AG04449 (cell line): ENCODE measurements at regions not wholly inside any gene's neighbourhood (a gene's known extent, or its start where the extent isn't known, plus 50 kb on each side); places are given as distances from the start of the nearest gene placed in this dataset.

Source experiments
- CTCF ChIA-PET: fragments of 350-600 bp; formaldehyde crosslinking; extraction: SDS; loops from one replicate; lab custom pipeline; 2021; ENCODE audit warnings: antibody characterized with exemption; lab: Yijun Ruan, JAX
- POLR2A ChIA-PET: fragments of 400-600, 350-600 bp; formaldehyde crosslinking; extraction: SDS; loops from one replicate; lab custom pipeline; 2020; ENCODE audit warnings: antibody characterized with exemption, inconsistent platforms; lab: Yijun Ruan, JAX
- DNase-seq: peaks from one replicate; pipeline ENCODE4 v3.0.0-alpha.2; 2010; ENCODE audit warnings: low read depth, low spot score
- H3K4me3 ChIP-seq: 2 replicates; pipeline ENCODE4 v1.5.1; 2011; ENCODE audit warnings: low read depth, mild to moderate bottlenecking, control low read depth, low read length
- TF ChIP-seq, protein P1 (sequence below): IDR thresholded peaks from one replicate; pipeline ENCODE4 v1.5.1; 2011; ENCODE audit warnings: mild to moderate bottlenecking, moderate library complexity, low read length, control low read depth, inconsistent platforms; ENCODE audit not compliant: insufficient read depth; ENCODE audit errors: missing control alignments

- TF ChIP-seq, protein P1, sequence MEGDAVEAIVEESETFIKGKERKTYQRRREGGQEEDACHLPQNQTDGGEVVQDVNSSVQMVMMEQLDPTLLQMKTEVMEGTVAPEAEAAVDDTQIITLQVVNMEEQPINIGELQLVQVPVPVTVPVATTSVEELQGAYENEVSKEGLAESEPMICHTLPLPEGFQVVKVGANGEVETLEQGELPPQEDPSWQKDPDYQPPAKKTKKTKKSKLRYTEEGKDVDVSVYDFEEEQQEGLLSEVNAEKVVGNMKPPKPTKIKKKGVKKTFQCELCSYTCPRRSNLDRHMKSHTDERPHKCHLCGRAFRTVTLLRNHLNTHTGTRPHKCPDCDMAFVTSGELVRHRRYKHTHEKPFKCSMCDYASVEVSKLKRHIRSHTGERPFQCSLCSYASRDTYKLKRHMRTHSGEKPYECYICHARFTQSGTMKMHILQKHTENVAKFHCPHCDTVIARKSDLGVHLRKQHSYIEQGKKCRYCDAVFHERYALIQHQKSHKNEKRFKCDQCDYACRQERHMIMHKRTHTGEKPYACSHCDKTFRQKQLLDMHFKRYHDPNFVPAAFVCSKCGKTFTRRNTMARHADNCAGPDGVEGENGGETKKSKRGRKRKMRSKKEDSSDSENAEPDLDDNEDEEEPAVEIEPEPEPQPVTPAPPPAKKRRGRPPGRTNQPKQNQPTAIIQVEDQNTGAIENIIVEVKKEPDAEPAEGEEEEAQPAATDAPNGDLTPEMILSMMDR, result no peak
- ChIA-PET POLR2A (no interaction called here), CTCF (no interaction called here)
- DNase-seq, result no peak
- H3K4me3 ChIP-seq, result no peak overlapping the region
Measured at GRCh38 chr3:181569356-181569940, 142.3 kb upstream of the SOX2 start.

- no peak for DNase-seq
- ChIA-PET POLR2A (no interaction called here), CTCF (no interaction called here)
- H3K4me3 ChIP-seq, result no peak overlapping the region
- TF ChIP-seq, protein P1, result no peak
Measured at GRCh38 chr3:181568693-181569092, 143.0 kb upstream of the SOX2 start.

DNA sequence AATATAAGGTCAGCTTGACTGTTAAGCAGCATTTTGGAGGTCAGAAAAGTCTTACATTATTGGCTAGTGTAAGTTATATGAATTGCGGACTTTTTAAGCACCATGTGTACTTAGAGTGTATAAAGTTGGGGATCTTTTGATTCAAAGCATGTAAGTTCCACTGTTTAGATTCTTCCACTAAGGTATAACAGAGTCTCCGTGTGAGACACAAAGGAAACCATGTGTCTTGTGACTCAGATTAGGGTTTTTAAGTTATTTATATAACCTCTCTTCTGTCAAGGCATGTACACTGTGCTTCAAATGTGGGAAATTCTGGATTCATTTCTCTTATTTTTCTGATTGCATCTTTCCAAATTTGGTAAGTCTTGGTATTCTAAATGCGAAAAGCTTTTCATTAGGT, 143.5 kb upstream of the SOX2 start:
- CTCF ChIA-PET, result no interaction called here
- no peak for DNase-seq
- TF ChIP-seq, protein P1, result no peak
- POLR2A ChIA-PET, result no interaction called here
- no peak overlapping the region for H3K4me3 ChIP-seq

DNA sequence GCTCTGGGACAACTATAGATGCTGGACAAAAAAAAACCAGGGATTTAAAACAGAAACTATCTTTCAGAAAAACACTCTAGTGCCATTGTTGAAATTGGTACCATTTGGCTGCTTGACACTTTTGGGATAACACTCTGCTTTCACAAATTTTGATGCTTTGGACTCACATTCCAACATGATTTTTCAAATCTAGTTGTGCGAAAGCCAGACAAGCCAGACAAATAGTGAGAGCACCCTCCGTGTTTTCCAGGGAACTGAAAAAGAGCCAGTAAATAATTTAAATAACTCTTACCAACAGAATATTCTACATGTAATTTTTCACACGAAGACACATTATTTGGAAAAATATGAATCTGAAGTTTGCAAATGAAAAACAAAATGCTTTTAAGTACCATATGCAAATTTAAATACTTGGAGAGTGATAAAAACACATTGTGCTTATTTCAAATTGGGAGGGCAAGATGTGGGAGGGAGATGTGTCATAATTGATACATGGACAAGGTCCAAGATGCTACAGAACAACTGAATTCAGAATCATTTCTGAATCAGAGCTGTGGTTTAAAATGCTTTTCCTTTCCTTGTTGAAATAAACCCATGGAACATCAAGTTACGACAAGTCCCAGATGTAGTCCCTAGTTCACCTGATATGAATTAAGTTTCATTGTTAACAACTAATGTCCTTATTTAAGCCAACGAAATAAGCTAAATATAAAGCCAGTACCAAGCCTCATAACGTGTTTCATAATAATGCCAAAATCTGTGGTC, 144.2 kb upstream of the SOX2 start:
- CTCF ChIA-PET, result no interaction called here
- no peak for DNase-seq
- TF ChIP-seq, protein P1, result no peak
- POLR2A ChIA-PET, result no interaction called here
- no peak overlapping the region for H3K4me3 ChIP-seq

- CTCF ChIA-PET, result no interaction called here
- no peak for DNase-seq
- TF ChIP-seq, protein P1, result no peak
- POLR2A ChIA-PET, result no interaction called here
- no peak overlapping the region for H3K4me3 ChIP-seq
Measured at GRCh38 chr3:181565416-181565815, 146.3 kb upstream of the SOX2 start.

DNA sequence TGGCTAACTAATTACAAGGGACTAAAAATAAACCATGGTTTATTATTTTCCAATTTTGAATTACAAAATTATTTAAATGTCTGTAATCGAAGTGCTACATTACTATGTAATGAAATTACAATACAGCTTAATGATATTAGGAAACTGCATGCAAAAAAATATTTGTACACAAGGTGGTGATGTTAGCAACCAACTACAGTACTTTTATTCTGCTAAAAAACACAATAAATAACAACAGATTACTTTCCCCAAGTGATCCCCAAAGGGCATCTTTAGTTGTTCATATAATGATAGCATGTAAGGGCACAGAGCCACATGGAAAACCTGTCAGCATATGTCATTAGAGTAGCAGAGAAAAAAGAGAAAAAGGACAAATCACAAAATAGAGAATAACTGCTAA, 147.5 kb upstream of the SOX2 start:
- ChIA-PET CTCF (no interaction called here), POLR2A (no interaction called here)
- DNase-seq, result no peak

More for the DNA sequence above, 147.5 kb upstream of the SOX2 start:
- TF ChIP-seq, protein P1, result no peak
- no peak overlapping the region for H3K4me3 ChIP-seq
